IPS-20b (cell line): ENCODE measurements at regions not wholly inside any gene's neighbourhood (a gene's known extent, or its start where the extent isn't known, plus 50 kb on each side); places are given as distances from the start of the nearest gene placed in this dataset.

Source experiments
- H3K27ac ChIP-seq: one replicate; pipeline ENCODE4 v1.5.1; 2013; ENCODE audit warnings: low read length
- H3K27me3 ChIP-seq: 2 replicates; pipeline ENCODE4 v1.6.1; 2013; ENCODE audit warnings: mild to moderate bottlenecking, low read length, inconsistent platforms; ENCODE audit not compliant: insufficient read depth
- H3K36me3 ChIP-seq: 2 replicates; pipeline ENCODE4 v1.6.1; 2013; ENCODE audit warnings: low read depth, mild to moderate bottlenecking, inconsistent platforms, low read length, moderate library complexity; ENCODE audit not compliant: insufficient read depth
- H3K4me1 ChIP-seq: 2 replicates; pipeline ENCODE4 v1.6.1; 2013; ENCODE audit warnings: mild to moderate bottlenecking, control low read depth, inconsistent platforms, low read length, moderate library complexity; ENCODE audit not compliant: insufficient read depth
- H3K4me3 ChIP-seq: 2 replicates; pipeline ENCODE4 v1.5.1; 2013; ENCODE audit warnings: mild to moderate bottlenecking, low read length, inconsistent platforms
- H3K9ac ChIP-seq: 2 replicates; pipeline ENCODE4 v1.6.1; 2013; ENCODE audit warnings: low read depth, mild to moderate bottlenecking, inconsistent platforms, low read length, moderate library complexity
- H3K9me3 ChIP-seq: 2 replicates; pipeline ENCODE4 v1.6.1; 2013; ENCODE audit warnings: mild to moderate bottlenecking, low read depth, low read length, inconsistent platforms; ENCODE audit not compliant: insufficient read depth

DNA sequence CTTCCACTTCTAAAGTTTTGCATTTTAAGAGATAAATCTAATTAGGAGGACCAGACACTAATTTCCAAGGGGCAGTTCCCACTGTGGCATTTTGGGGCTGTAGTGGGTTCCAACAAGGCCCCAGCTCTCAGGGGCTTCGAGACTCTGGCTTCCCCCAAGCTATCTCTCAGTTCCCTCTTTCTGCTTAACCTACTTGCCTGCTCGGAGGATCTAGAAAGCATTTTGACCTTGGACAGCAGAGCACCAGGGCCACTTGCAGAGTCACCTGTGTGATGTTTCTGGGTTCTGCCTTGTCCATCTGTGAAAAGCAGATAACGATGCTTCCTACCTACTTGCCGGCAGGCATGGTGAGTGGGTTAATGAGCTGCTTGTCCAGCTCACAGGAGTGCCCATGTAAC is 175.4 kb downstream of the MED10 start:
- Histone ChIP-seq H3K4me3 (no peak overlapping the region), H3K27me3 (no peaks in the 10 kb centered on the region), H3K36me3 (no peaks in the 10 kb centered on the region), H3K9ac (no peak overlapping the region), H3K4me1 (no peaks in the 10 kb centered on the region; the same call in 1 of the 2 replicates), H3K9me3 (no peaks in the 10 kb centered on the region), H3K27ac (no peak overlapping the region)

DNA sequence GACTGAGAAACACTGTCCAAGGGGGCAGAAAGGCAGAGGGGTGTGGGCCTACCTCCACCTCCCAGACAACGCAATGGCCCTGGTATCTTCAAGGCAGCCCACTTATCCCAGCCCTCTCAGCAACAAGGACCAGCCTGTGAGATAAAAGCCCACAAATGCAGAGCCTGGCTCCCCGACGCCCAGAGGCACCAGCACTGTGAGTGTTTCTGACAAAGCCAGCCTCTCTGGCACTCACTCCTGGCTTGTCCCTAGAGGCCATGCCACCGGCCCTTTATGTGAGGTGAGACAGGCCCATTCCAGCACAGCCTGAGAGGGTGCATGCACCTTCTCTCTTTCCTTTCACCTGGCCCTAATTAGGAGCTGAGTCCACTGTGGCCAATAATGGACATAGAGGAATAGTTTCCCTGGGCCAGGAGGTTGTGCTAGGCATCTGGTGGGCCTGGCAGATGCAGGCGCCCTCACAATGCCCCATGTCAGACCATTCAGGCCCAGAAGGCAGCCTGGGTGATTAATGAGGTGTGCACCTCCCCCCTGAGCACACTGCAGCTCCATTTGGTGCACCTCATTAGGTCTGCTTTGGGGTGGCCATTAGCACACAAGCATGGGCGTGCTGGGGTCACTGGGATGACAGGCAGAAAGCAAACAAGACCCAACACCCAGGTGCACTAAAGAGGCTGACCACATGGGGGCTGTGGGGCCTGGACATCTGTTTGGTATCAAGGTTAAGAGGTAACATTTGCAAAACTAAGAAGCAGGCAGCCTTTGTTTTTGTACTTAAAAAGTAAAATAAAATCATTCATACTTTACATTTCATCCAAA is 176.0 kb downstream of the MED10 start:
- Histone ChIP-seq H3K4me3 (no peak overlapping the region), H3K9me3 (no peaks in the 10 kb centered on the region), H3K27me3 (no peaks in the 10 kb centered on the region), H3K36me3 (no peaks in the 10 kb centered on the region), H3K27ac (no peak overlapping the region), H3K4me1 (no peaks in the 10 kb centered on the region; the same call in 1 of the 2 replicates), H3K9ac (no peak overlapping the region)

DNA sequence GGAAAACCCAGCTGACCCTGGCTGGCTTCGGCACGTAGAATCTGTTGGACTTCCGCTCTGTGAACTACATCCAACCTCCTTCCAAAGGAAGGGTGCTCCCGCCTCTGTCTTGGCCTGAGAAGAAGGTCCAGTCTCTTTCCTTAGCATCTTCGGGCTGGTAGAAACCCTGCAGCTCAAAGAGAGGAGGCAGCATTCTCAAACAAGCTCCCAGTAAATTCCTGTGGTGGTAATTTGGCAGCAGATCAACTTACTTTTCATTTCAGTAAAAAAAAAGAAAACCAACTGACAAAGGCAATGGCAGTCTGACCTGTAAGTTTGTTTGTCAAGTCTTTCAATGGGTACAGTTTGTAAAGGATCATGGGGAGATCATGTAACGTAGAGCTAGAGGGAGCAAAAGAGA is 176.7 kb downstream of the MED10 start:
- no peaks in the 10 kb centered on the region for H3K36me3 ChIP-seq
- no peaks in the 10 kb centered on the region; the same call in 1 of the 2 replicates for H3K4me1 ChIP-seq
- H3K9me3 ChIP-seq, result no peaks in the 10 kb centered on the region
- H3K9ac ChIP-seq, result no peak overlapping the region
- H3K27me3 ChIP-seq, result no peaks in the 10 kb centered on the region
- no peak overlapping the region for H3K4me3 ChIP-seq
- no peak overlapping the region for H3K27ac ChIP-seq

DNA sequence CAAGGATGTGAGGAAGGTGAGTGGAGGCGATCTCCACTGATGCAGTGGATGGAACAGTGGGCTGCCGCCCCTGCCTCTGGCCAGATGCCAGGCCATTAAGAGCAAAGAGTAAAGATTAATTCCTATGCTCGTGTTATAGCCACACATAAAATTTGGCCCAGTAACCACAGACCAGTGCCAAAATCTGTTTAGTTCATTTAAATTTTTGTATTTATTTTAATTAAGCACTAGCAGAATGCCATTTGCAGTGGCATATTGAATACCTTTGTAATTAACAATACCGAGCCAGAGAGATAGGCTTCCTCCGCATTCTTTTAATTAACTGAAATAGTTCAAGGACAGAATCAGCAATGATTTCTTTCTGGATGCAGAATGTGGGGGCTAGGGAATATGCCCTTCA is 179.8 kb downstream of the MED10 start:
- Histone ChIP-seq H3K4me3 (no peak overlapping the region), H3K4me1 (peaks cover 11% of the 10 kb centered on the region), H3K27ac (no peak overlapping the region), H3K27me3 (no peaks in the 10 kb centered on the region), H3K36me3 (no peaks in the 10 kb centered on the region), H3K9me3 (no peaks in the 10 kb centered on the region), H3K9ac (no peak overlapping the region)

DNA sequence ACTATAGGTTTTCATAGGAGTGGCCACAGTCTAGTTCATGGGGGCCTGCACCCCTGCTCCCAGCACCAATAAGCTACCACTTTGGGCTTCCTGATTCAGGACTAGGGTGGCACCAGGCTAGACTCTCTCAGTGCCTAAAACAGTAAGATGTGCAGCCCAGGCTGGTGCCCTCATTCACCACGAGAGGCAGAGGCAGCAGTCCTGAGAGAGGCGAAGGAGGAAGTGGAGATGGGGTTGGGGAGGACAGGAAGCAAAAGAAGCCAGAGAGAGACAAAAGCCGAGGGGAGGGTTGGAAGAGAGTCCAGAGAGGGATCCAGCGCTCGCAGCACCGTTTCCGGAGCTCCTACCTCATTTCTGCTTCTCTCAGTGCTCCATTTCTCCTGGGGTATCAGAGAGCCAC is 180.9 kb downstream of the MED10 start:
- H3K9ac ChIP-seq, result no peak overlapping the region
- H3K36me3 ChIP-seq, result no peaks in the 10 kb centered on the region
- peaks cover 11% of the 10 kb centered on the region for H3K4me1 ChIP-seq
- no peak overlapping the region for H3K4me3 ChIP-seq
- H3K27me3 ChIP-seq, result no peaks in the 10 kb centered on the region
- H3K9me3 ChIP-seq, result no peaks in the 10 kb centered on the region
- no peak overlapping the region for H3K27ac ChIP-seq

DNA sequence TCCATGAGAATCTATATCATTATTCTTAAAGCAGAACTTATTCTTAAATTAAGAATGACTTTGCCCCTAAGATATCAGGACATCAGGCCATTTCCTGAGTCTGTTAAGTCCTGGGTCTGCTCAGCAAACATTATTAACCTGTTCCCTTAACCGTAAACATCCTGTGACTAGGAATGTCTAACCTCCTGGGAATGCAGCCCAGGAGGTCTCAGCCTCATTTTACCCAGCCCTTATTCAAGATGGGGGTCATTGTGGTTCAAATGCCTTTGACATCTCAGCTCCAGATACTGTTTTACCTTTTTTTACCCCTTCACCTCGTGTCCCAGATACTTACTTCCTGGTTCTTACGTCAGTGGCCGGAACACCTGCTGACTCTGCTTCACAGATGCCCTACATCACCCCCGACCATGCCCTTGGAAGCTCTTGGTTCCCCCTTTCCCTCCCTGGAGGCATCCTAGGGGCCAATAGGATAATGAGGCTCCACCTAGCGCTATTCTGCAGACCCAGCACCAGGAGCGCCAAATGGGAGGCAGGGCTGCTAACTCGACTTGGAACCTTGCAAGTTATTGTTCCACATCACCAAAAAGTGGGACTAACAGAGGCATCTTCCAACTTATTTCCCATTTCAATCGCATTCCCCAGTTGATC is 182.5 kb downstream of the MED10 start:
- Histone ChIP-seq H3K36me3 (no peaks in the 10 kb centered on the region), H3K27ac (no peak overlapping the region)

DNA sequence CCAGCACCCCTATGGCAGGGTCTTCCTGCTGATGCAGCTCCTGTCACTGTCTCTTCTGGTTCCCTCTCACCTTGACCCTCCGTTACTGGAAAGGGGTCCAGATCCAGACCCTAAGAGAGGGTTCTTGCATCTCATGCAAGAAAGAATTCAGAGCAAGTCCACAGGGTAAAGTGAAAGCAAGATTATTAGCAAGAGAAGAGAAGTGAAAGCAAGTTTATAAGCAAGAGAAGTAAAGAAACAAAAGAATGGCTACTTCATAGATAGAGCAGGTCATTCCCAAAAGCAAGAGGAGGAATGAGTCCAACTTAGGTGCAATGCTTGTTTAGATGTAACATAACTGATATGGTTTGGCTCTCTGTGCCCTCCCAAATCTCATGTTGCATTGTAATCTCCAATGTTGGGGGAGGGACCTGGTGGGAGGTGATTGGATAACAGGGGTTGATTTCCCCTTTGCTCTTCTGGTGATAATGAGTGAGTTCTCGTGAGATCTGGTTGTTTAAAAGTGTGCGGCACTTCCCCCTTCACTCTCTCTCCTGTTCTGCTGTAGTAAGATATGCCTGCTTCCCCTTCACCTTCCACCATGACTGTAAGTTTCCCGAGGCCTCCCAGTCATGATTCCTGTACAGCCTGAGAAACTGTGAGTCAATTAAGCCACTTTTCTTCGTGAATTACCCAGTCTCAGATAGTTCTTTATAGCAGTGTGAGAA is 183.3 kb downstream of the MED10 start:
- Histone ChIP-seq H3K4me3 (no peak overlapping the region), H3K9me3 (no peaks in the 10 kb centered on the region), H3K4me1 (peaks cover 11% of the 10 kb centered on the region), H3K27ac (no peak overlapping the region), H3K9ac (no peak overlapping the region), H3K27me3 (no peaks in the 10 kb centered on the region), H3K36me3 (no peaks in the 10 kb centered on the region)

More for the DNA sequence above, 182.5 kb downstream of the MED10 start:
- Histone ChIP-seq H3K4me3 (no peak overlapping the region), H3K27me3 (no peaks in the 10 kb centered on the region), H3K9ac (no peak overlapping the region), H3K9me3 (no peaks in the 10 kb centered on the region), H3K4me1 (peaks cover 11% of the 10 kb centered on the region)

DNA sequence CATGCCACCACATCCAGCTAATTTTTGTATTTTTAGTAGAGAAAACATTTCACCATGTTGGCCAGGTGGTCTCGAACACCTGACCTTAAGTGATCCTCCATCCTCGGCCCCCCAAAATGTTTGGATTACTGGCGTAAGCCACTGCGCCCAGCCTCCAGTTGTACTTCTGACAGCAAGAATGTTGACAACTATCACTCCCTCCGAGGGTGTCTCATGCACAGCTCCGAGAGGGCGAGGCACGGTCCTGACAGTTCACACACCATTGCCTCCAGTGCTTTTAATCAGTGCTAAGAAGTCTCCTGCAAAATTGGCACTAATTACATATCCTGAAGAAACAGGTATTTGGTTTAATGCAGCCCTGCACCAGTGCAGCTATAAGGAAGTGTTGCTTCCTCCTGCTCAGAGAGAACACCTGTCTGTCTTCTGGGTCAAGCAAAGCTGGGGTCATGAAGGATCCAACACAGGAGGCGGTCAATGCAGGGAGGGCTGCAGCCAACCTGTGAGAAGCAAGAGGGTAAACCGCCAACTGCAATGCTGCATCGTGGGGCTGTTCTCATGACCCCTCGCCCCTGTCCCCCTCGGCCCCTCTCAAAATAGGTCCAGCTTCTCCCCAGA is 184.0 kb downstream of the MED10 start:
- Histone ChIP-seq H3K27me3 (no peaks in the 10 kb centered on the region), H3K9ac (no peak overlapping the region), H3K27ac (no peak overlapping the region), H3K4me1 (peaks cover 11% of the 10 kb centered on the region), H3K36me3 (no peaks in the 10 kb centered on the region), H3K4me3 (no peak overlapping the region), H3K9me3 (no peaks in the 10 kb centered on the region)

DNA sequence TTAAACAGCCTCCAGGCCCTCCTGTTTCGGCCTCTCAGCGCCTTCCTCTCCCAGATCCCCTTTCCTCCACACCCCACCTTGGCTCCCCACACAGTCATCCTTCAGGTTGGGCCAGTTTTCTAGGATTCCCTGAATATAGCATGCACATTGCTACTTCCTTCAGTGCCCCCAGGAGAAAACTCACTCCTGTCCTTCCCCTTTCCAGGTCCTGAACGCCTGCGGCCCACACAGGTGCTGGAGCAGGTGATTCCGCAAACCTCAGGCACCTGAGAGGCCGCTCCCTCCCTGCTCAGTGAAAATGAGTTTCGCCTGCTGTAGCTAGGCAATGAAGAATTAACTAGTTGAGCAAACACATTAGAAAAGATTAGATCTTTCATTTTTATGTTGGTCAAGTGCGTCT is 185.0 kb downstream of the MED10 start:
- Histone ChIP-seq H3K27me3 (no peaks in the 10 kb centered on the region), H3K9ac (no peak overlapping the region), H3K4me1 (peaks cover 11% of the 10 kb centered on the region), H3K27ac (no peak overlapping the region), H3K36me3 (no peaks in the 10 kb centered on the region), H3K4me3 (no peak overlapping the region), H3K9me3 (no peaks in the 10 kb centered on the region)

DNA sequence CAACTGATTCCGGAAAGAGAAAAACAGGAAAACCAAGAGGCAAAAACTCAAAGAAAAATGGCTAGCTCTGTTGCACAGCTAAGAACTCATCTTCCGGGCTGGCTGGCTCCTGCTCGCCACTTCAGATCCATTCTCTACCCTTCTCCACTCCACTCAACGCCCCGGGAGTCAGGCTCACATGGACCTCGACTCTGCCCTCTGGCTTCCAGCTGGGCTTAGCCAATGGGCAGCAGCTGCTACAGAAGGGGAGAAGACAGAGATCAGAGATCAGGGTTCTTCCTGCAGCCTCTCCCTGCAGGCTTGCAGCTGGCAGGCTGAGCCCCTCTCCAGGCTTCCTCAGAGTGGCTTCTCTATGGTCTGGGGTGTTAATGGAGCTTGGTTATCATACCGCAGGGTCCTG is 187.5 kb downstream of the MED10 start:
- H3K4me3 ChIP-seq, result no peak overlapping the region
- no peaks in the 10 kb centered on the region for H3K9me3 ChIP-seq
- no peak overlapping the region for H3K27ac ChIP-seq
- H3K9ac ChIP-seq, result no peak overlapping the region
- H3K36me3 ChIP-seq, result no peaks in the 10 kb centered on the region
- H3K27me3 ChIP-seq, result no peaks in the 10 kb centered on the region
- H3K4me1 ChIP-seq, result peaks cover 6% of the 10 kb centered on the region; the same call in 1 of the 2 replicates

DNA sequence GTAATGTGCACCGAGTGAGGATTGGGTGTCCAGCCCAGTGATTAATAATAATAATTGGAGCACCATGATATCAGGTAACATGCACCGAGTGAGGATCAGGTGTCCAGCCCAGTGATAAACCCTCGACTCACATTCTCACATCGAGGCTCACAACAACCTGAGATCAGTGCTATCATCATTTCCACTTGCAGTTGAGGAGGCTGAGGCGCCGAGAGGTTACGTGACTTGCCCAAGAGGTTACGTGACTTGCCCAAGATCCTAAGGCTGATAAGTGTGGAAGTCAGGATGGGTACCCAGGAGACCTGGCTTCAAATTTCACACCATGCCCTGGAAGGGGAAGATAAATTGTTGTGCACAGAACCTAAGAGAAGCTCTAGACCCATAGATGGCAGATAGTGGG is 189.4 kb downstream of the MED10 start:
- H3K9me3 ChIP-seq, result no peaks in the 10 kb centered on the region
- no peak overlapping the region for H3K27ac ChIP-seq
- H3K9ac ChIP-seq, result no peak overlapping the region
- no peaks in the 10 kb centered on the region for H3K27me3 ChIP-seq
- no peaks in the 10 kb centered on the region for H3K36me3 ChIP-seq
- H3K4me3 ChIP-seq, result no peak overlapping the region
- H3K4me1 ChIP-seq, result no peaks in the 10 kb centered on the region
